Activated CD8-positive, alpha-beta memory T cell treated with anti-CD3 and anti-CD28 coated beads, Interleukin-2, amount 50 U/mL, for 48 hours (primary cell): ENCODE measurements at regions not wholly inside any gene's neighbourhood (a gene's known extent, or its start where the extent isn't known, plus 50 kb on each side); places are given as distances from the start of the nearest gene placed in this dataset.
"Not testable (repeated sequence)": the region's sequence is repeated elsewhere in the genome, so short reads cannot be mapped to it uniquely, and the experiment has no call there.

Source experiments
- DNase-seq: peaks from one replicate; pipeline ENCODE4 v3.0.0-alpha.2; 2020

DNA sequence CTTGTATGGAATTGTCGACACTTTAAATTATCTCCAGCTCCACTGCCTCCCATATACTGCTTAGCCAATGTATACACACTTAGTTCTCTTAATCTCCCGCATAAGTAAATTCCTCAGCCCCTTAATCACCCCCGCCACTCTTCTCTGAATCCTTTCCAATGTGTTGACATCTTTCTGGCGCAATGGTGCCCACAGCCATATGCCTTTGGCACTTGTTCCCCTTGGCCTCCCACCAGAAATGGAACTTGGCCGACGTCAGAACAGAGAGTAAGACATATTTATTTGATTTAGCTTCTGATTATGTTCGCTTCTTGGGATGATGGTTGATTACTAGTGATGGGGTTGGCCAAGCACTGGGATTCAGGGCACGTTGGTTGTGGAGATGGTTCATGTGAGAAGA, 1089.3 kb upstream of the CELF4 start:
- DNase-seq: no peak

DNA sequence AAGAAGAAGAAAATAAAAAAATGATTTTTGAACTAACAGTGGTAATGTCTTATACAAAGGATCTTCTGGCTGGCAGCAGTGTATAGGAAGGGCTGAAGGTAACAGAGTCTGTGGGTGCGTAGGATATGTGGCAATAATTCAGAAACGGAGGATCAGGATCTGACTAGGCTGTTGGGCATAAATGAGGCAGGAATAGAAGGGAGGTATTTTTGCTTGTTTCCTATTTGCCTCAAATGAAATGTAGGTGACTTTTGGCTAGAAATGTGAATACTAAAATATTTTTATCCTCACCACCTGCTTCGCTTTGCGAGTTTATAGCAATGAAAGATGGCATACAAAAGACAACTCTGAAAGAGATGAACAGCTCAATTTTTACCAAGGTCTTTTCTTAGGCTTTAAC, 1086.1 kb upstream of the CELF4 start:
- no peak for DNase-seq

DNA sequence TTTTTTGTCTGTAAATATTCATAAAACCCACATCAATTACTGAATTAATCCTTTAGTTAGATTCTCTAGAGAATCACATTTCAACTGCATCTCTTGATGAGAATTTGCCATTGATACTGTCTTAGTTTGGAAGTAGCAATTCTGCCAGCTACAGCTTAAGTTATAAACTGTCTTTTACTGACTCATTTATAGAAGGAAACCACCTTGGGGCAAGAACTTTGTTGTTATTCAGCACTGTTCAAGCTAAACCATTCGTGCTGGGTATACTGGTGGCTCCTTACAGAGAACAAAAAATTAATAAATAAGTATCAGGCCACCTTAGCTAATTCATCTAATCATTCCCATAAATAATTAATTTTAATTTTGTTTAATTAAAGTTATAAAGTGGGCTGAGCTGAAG, 1082.6 kb upstream of the CELF4 start:
- DNase-seq: no peak

DNA sequence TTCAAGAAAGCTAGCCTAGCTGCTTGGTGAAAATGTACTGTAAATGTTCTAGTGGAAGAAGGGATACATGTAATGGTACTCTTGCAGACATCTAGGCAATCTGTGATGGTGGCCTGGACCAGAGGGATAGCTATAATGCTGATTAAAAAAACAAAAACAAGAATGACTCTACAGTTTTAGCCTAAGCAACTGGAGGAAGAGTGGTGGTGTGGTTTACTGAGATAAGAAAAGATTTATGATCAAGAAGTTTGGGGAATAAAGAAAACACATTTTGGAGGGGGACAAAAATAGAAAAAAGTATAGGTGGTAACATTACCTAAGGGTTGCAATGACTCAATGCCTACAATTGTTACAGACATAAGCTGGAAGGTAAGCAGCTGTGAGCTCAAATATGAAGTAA, 1080.7 kb upstream of the CELF4 start:
- no peak for DNase-seq

DNA sequence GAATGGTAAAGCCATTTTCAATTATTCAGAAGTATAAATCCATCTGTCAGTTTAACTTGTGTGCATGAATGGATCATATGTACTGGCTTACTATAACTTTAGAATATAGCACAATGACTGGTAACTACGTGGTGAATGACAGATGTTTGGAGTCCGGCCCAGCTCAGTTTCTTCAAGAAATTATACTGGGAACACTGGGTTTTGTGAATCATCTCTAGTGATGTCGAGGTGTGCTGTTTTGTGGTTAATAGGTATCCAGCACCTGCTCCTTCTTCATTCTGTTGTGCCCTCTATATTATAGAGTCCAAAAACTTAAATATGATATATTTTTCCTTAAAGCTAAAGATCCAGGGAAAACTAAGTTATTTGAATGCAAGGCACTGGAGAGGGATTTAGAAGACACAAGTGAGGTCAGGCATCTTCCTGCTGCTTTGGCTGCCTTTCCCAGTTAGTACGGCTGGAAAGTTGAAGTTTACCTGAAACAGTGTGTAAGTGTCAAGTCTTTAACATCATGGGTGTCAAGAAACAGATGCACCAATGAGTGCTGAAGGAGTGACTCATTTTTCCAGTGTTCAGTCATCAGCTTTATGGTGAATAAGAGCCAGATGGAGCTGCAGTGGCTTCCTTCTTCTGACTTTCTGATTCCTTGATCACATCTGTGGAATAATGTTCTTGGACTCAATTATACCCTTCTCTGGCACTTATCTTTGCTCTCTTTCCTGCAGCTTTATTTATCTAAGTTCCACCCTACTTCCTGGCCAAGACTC, 1079.5 kb upstream of the CELF4 start:
- DNase-seq: no peak

DNA sequence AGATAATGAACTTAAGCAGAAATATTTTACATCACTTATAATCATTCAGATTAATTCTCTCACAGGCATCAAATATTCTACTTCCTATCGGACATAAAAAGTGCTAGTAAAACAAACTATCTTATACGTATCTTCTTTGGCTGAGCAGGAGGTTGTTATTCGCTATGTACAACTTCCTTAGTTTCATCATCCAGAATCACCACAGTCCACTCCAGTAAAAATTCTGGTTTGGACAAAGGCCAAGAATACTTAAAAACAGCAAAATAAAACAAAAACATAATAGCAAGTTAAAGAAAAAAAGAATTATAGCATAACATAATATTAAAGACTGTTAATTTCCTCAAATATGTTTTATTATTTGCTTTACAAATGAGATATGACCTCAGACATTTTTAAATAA, 1077.1 kb upstream of the CELF4 start:
- no peak for DNase-seq

DNA sequence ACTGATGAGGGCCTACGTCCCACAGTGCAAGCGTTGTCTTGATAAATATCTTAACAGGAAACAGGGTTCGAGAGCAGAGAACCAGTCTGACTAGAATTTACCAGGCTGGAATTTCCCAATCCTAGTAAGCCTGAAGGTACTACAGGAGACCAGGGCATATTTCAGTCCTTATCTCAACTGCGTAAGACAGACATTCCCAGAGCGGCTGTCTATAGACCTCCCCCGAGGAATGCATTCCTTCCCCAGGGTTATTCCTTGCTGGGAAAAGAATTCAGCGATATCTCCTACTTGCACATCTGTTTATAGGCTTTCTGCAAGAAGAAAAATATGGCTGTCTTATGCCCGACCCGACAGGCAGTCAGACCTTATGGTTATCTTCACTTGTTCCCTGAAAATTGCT, 1074.1 kb upstream of the CELF4 start:
- DNase-seq: not testable (repeated sequence)

DNA sequence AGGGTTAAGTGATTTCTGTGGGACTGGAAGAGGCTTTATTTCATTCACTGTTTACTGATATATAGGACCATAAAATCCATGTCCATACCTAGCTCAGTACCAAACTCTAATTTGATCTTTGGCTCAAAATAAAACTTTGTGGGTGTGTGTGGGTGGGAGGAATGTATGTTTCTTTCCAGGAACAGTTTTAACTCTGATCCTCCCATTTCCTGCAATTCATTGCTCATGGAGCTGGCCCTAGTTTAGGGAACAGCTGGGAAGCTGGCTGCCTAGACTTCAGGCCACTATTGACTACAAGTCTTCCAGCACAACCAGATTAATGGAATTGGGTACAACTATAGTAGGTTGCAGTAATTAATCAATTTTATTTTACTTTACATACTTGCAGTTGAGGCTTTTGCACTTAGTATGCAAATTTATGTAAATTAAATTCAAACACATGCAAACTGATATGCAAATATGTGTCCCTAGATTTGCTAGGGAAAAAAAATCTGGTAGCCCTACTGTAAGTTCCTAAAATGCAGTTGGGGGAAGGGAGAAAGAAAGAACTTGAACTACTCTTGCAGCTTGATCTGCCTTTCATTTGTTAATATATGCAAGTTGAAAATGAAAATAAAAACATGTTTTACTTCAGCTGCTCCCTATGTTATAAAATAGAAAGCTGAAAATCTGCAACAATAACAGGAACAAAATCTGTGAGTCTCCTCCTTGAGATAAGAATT, 1070.3 kb upstream of the CELF4 start:
- DNase-seq: no peak

DNA sequence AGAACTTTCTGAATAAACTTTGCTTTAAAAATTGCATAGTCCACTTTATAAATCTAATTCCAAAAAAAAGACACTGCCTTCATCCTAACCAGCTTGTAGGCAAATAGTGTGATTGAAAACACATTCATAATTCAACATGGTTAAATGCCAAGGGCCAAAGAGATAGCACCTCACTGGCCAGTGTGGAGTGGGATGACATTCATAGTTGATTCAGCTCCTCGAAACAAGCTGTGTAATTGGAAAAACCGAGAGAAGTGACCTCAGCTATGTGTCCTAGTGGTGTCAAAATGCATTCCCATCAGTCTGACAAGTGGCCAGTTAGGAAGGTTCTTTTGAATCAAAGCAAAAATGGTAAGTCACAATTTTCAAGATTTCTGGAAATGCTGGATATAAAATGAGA, 1068.5 kb upstream of the CELF4 start:
- DNase-seq: no peak

DNA sequence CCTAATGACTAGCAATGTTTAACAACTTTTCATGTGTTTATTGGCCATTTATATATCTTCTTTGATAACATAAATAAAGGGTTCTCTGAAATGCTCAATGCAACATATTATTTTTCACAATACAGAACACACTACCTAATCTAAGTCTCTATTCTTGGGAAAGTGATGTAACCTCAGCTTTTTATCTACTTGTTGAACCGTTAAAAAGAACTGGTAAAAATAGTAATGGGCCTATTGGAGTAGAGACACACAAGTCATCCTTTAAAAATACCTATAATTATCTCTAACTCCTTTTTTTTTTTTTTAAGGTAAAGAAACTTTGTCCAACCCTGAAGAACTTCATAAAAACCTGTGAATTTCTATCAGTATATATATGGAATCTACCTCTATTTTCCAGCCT, 1067.7 kb upstream of the CELF4 start:
- DNase-seq: no peak

DNA sequence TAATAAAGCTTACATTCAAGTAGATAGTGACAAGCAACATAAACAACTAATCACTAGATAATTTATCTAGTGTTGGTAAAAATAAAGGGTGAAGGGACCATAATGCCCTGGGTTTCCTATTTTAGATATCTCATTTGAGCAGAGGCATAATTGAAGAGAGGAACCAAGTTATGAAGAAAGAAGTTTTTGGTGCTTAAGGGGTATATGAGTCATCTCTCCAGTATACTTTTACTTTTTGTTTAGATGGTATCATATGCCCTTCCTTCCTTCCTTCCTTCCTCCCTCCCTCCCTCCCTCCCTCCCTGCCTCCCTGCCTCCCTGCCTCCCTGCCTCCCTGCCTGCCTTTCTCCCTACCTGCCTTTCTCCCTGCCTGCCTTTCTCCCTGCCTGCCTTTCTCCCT, 1053.5 kb upstream of the CELF4 start:
- no peak for DNase-seq

DNA sequence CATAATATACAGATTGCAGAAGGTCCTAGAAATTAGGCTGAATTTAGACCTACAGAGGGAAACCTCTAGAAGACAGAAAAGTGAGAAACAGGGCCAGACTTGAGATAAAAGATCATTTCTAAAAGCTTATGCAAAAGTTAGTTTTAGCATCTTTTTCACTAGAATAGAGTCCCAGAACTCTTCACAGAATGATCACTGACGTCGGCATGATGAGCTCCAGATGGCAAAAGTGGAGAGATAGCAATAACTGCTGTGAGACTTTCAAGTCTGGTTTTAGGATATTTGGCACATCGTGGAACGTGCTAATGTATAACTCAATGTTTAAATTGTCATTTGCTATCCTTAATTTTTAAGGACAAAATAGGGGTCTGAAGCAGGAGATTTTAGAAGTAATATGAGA, 1050.7 kb upstream of the CELF4 start:
- no peak for DNase-seq

DNA sequence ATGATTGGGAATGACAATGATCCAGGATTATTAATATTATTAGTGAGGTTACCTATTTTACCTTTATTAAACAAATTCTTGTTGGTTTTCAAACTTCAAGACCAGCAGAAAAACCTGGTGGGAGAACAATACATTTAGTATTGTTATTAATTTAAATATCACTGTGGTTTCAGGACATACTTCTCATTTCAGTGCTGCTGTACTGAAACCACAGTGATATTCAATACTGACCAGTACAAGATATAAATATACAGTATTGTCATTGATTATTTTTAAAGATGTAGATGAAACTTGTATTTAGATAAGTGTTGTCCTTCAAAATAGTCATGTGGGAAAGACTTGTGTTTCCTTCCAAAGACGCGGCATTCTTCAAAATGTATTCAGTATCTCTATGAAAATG, 1047.3 kb upstream of the CELF4 start:
- DNase-seq: no peak

DNA sequence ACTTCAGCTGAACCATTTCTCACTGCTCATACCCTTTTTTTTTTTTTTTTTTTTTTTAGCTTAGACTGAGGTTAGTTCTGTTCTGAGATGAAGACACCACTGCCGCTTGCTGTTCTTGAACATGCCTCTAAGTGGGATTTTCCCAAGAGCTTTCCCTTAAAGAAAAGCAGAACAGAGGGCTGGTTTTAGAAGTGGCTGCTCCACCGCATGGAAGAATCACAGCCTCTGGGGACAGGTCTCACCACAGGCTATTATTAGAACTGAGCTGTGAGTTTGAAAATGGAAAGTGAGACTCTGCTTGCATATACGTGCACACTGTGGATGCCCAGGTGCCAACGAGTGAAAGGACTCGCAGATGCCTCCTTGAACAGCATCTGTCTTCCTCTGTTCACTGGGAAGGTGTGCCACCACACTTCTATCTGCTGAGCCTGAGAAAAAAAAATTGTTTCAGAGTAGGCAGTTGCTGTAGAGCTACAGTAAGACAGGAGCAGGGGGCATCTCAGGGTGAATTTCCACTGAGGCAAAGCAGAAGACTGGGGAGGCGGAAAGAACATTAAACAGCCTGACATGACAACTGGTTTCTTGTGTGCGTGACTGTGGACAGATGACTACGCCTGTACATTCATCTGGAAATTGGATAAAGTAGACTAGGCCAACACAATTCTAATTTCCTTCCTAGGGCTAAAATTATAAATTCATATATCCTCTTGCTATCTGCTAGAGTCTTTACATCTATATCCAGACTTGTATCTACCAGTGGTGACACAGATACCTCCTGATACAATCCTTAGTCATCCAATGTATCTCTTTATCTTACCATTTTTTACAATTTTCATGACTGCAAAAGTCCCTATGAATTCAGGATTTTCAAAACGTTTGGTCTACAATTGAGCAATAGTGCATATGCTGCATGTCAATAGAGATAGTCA, 1045.7 kb upstream of the CELF4 start:
- peak; percentile 46 for DNase-seq

DNA sequence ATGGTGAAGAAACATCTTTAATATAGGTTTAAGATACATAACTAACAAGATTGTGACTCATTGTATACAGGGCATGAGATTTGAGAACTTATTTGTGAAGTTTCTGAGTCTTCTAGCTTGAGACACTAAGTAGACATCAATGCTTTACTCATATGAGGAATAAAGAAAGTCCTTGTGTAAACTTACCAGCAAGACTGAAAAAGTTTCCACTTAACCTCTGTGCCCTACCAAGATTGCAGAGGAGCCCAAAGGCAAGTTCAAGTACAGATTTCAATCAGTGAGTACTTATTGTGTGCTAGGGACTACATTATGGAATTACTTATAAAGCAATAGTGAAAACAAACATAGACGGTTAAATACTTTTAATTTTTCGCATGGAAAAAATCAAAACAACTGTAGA, 1041.2 kb upstream of the CELF4 start:
- DNase-seq: no peak

DNA sequence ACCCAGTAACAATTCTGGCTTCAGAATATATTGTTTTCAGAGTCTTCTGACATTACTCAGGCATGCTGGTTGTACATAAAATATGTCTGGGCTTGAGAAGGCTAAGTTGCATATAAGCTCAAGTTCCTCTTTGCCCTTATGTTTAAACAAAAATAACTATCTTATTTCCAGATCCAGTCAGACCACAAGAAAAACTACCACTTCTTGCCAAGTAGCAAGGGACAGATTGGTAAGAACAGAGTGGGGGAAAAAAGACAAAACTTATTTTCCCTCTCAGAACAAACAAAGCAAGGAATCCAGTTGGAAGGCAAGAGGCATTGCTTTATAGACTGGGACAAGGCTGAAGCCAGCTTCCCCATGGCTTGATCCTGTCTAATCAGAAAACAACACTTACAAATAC, 1036.7 kb upstream of the CELF4 start:
- DNase-seq: no peak

DNA sequence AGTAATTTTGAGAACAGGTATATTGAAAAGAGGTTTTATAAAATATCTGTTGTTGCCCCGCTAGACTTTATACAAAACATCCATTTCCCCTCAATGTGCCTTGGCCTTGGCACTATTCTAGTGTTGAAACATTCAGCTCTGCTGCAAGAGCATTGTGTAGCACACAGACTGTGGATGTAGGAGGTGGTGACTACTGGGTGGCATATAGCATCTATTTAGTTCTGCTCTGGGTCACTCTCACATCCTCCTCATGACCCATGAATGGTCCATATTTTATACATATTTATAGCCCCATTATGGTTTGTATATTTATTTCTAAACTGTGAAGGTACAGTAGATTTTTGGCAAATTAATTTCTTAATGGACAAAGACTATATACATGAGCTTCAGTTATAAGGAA, 1022.0 kb upstream of the CELF4 start:
- no peak for DNase-seq

DNA sequence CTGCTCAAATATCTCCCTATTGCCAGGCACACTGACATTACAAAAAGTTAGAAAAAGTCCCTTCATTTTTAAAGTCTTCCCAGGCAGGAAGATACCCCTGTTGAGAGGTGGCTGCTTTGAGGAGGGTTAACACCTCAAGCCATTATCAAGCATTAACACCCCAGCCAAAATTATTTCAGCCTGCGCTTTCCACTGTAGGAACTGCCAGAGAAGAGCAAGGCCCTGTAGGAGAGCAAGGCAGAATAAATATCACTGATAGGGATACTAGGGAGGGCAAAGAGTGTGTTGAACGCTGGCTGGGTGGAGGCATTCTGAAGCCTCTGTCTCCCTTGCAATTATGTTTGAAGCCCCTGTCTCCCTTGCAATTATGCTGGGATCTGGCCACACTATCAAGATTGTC, 1020.7 kb upstream of the CELF4 start:
- no peak for DNase-seq

DNA sequence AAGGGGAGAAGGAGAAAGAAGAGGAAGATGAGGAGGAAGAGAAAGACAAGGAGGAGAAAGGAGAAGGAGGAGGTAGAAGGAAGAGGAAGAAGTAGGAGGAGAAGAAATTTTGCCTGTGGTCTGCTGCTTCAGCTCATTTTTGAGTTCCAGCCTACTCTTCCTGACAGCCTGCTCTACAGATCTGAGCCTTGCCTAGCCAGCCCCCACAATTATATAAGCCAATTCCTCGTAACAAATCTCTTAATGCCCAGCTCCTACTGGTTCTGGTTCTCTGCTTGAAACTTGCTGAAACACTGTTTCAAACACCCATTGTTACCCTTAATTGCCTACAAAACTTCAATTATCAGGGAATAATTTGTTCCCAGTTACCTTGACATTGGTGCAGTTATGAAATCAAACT, 1014.2 kb upstream of the CELF4 start:
- no peak for DNase-seq

DNA sequence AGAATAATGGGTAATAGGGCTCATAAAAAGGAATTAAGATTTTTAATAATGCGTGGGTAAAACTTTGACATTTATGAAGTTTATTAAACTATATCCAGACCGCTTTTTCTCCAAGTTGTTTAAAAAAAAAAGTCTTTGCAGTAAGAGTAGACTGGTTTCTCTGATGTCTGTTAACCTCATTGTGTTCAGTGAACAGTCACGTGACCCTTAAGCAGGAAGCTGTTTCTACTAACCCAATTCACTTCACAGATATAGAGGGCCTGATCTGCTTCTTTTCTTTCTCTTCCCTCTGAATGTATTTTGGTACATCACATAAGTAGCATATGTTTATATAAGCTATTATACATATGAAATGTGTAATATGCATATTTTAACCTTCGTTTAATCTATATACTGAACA, 1011.3 kb upstream of the CELF4 start:
- DNase-seq: no peak

DNA sequence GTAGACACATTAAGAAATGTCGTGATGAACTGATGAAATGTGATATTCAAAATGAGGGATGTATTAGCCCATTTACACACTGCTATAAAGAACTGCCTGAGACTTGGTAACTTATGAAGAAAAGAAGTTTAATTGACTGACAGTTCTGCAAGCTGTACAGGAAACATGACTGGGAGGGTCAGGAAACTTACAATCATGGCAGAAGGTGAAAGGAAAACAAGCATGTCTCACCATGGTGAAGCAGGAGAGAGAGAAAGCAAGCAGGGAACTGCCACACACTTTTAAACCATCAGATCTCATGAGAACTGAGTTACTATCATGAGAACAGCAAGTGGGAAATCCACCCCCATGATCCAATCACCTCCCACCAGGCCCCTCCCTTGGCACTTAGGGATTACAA, 1010.8 kb upstream of the CELF4 start:
- DNase-seq: no peak

DNA sequence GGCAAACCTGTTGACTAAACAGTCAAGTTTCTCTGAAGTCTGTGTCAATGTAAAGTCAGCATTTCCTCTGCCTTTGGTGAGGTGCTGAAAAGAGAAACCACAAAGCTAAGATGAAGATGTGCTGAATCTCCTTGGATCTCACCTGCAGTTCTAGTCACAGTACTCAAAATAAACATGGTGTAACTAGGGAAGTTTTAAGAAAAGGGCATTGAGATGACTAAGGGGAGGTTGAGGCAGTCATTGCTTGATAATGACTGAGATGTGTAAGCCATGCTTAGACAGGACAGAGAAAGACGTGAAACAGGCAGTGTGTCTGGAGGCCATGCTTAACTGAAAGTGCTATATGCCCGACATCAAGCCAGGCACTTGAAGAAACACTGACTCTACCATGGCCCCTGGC, 1010.0 kb upstream of the CELF4 start:
- DNase-seq: no peak

DNA sequence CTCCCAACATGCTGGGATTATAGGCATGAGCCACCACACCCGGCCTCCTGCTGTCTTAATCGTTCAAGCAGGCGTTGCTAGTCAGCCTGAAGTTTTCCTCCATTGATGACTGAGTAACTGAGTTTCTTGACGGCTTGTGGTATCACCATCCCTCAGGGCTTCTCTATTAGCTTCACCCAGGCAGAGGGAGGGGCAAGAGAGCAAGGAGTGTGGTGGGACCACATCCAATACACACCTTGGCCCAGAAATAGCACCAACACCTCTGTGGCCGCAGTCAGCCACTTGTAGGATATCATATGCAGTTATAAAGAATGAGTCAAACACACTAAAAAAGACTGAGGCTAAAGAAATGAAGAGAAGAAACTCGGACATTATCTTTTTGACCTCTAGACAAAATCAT, 1009.4 kb upstream of the CELF4 start:
- DNase-seq: no peak
